ENCODE measurements at regions not wholly inside any gene's neighbourhood (a gene's known extent, or its start where the extent isn't known, plus 50 kb on each side); places are given as distances from the start of the nearest gene placed in this dataset.
"Not testable (repeated sequence)": the region's sequence is repeated elsewhere in the genome, so short reads cannot be mapped to it uniquely, and the experiment has no call there.

DNA sequence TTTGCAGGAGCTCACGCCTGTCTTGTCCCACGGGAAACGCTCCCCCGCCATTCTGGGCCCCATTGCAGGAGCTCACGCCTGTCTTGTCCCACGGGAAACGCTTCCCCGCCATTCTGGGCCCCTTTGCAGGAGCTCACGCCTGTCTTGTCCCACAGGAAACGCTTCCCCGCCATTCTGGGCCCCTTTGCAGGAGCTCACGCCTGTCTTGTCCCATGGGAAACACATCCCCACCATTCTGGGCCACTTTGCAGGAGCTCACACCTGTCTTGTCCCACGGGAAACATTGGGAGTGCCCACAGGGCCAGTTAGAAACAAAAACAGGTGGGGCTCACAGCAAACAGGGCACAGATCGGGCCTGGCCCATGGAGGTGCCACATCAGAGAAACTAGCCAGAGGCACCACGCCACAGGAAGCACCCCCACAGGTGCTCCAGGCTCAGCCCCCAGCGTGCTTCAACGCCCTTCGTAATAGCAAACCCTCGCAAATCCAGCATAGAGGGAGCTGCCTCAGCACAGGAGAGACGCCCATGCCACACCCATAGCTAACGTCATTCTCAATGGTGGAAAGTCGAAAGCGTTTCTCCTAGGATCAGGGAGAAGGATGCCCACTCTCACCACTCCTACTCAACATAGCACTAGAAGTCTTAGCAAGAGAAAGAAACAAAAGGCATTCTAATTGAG, 218.2 kb upstream of the FRG1 start:
- not testable (repeated sequence) for DNase-seq (ENCODE audit: low read depth in 3 of 3, low spot score in 1 of 3)

- not testable (repeated sequence) for DNase-seq (ENCODE audit: low read depth in 3 of 3, low spot score in 1 of 3)
Measured at GRCh38 chr4:189727982-189728638, 212.6 kb upstream of the FRG1 start.

DNA sequence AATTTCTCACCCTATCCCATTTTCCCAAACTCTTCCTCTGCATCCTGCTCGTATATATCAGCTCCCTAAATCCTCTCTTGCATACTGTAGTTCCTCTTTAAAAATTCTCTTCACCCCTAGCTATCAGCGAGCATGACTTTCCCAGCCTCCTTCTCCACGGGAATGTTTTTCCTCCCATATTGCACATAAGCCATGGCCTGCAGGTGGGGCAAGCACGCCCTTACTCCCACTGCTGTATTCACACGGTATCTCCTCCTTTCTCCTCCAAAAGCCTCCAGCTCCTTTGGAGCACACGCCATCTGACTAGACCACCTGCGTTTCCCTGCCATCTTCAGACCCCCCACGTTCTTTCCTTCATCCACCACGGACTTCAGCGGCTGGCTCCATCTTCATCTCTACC, 208.7 kb upstream of the FRG1 start:
- not testable (repeated sequence) for DNase-seq (ENCODE audit: low read depth in 3 of 3, low spot score in 1 of 3)

DNA sequence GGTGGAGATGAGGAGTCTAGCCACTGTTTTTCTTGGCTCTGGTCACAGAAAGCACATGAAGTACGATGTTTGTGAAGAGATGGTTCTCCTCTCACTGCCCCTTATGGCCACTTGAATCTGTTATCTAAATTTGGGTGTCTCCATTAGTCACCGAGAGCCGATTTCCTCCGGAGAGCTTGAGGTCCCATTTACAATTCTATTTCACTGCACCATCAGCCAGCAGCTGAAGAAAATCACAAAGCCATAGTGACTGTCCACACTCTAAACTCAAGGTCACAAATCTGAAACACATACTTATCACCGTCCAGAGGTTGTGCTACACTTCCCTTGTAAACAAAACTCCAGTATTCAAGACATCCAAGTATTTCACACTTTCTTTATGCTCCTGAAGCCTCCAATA, 207.2 kb upstream of the FRG1 start:
- DNase-seq (ENCODE audit: low read depth in 3 of 3, low spot score in 1 of 3) = not testable (repeated sequence)

DNA sequence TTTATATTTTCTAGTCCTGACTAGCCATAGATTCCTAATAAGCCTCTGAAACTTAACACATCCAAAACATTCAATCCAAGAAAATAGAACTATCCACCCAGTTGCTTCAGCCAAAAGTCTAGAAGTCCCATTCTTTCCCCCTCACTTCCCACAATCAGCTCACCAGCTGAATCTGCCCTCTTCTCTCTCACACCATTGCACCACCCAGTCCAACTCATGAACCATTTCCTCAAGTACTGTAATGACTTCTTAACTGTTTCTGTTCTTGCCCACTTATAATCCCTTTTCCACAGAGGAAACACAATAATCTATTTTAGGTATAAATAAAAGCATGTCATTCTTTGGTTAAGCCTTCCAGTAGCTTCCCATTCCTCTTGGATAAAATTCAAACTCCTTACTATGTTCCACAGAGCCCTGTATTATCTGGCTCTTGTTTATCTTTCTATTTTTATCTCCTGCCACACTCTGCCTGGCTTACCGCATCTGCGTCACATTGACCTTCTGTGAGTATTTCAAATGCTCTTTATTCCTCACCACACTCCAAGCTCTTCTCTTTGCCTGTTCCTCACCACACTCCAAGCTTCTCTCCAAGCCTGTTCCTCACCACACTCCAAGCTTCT, 205.9 kb upstream of the FRG1 start:
- DNase-seq (ENCODE audit: low read depth in 3 of 3, low spot score in 1 of 3) = not testable (repeated sequence)

- not testable (repeated sequence) for DNase-seq (ENCODE audit: low read depth in 3 of 3, low spot score in 1 of 3)
Measured at GRCh38 chr4:189736656-189737055, 204.0 kb upstream of the FRG1 start.

DNA sequence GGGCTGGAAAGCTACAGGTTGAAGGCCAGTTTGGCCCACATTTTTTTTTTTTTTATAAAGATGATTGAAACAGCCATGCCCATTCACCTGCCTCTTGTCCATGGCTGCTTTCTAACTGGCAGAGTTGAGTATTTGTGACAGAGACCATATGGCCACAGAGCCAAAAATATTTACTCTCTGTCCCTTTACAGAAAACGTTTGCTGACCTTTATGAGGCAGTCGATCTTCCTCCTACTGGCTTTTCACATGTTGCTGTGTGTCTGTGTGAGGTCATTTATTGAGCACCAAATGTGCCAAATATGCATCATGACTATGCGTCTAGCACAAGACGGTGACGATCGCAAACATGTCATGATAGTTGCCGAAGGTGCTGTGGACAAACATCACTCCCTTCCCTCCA, 200.6 kb upstream of the FRG1 start:
- DNase-seq (ENCODE audit: low read depth in 3 of 3, low spot score in 1 of 3) = not testable (repeated sequence)

DNA sequence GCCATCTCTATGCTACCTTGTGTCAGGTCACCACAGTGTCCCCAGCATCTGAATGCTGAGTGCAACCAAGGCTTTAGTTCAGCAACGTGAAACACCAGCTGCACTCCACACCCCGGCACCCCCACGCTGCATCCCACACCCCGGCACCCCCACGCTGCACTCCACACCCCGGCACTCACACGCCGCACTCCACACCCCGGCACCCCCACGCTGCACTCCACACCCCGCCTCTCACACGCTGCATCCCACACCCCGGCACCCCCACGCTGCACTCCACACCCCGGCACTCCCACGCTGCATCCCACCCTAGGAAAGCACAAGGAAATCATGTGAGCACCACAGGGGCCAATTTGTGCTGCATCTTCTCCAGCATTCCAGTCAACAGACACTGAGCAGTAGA, 199.8 kb upstream of the FRG1 start:
- no peak for DNase-seq (ENCODE audit: low read depth in 3 of 3, low spot score in 1 of 3)

DNA sequence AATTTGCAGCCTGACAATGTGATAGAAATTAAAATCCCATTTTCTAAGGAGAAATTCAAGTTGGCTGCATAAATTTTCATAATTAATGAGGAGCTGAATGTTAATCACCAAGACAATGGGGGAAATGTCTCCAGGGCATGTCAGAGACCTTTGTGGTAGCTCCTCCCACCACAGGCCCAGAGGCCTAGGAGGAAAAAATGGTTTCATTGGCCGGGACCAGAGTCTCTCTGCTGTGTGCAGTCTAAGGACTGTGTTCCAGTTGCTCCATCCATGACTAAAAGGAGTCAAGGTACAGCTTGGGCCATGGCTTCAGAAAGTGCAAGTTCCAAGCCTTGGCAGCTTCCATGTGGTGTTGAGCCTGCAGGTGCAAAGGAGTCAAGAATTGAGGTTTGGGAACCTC, 187.6 kb upstream of the FRG1 start:
- not testable (repeated sequence) for DNase-seq (ENCODE audit: low read depth in 3 of 3, low spot score in 1 of 3)

- no peak for DNase-seq (ENCODE audit: low read depth in 3 of 3, low spot score in 1 of 3)
Measured at GRCh38 chr4:189763583-189763982, 177.1 kb upstream of the FRG1 start.

GRCh38 chr4:189765301-189765700, 175.4 kb upstream of the FRG1 start:
- no peak for DNase-seq (ENCODE audit: low read depth in 3 of 3, low spot score in 1 of 3)

GRCh38 chr4:189765736-189766135, 174.9 kb upstream of the FRG1 start:
- no peak for DNase-seq (ENCODE audit: low read depth in 3 of 3, low spot score in 1 of 3)

DNA sequence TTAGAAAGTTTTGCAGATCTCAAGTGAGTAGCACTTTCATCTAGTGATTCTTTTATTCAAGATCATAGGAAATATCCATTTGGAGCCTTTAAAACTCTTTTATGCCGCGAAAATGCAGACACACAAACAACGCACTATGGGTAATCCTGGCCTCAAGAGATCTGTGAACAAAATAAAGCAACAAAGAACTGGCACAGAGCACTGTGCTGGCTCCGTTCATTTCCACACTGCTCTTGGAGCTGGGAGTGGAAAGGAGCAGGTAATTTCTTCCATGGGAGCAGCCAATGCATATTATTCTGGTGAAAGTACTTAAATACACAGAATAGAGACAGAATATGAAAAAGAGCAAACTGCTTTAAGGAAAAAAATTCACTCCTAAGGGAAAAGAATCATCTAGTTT, 172.7 kb upstream of the FRG1 start:
- DNase-seq (ENCODE audit: low read depth in 3 of 3, low spot score in 1 of 3) = no peak

- DNase-seq (ENCODE audit: low read depth in 3 of 3, low spot score in 1 of 3) = no peak
Measured at GRCh38 chr4:189769131-189769530, 171.5 kb upstream of the FRG1 start.

- DNase-seq (ENCODE audit: low read depth in 3 of 3, low spot score in 1 of 3) = no peak
Measured at GRCh38 chr4:189771696-189772361, 168.8 kb upstream of the FRG1 start.

GRCh38 chr4:189773909-189774308, 166.8 kb upstream of the FRG1 start:
- no peak for DNase-seq (ENCODE audit: low read depth in 3 of 3, low spot score in 1 of 3)

DNA sequence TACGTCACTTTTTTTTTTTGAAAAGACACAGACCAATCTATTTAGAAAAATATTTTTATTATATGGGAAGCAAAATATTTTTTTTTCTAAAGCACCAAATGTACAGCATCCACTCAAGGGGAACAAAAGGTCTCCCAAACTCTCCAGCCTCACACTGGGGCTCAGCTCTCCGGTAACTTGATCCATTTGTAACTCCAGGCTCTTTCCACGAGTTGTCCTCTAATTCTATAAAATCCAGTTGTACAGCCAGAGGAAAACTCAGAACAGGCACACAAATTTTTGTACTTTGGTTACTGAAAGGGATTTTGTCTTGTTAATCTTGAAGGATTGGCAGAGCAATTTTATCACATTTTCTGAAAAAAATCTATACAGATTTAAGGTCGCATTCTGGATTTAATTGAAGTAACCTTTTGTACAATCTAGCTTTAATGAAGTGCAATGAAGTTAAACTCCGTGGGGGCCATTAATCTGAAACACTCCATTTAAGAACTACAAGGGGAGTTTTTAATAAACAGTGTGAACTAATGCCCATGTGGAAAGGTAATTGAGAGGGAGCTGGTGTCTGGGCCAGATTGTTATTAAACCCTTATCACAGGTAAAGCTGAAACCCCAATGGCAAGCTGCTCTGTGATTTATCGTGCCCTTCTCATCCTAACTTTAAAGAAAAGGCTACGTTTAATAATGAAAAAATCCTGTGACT, 161.2 kb upstream of the FRG1 start:
- no peak for DNase-seq (ENCODE audit: low read depth in 3 of 3, low spot score in 1 of 3)

- DNase-seq (ENCODE audit: low read depth in 3 of 3, low spot score in 1 of 3) = no peak
Measured at GRCh38 chr4:189780391-189780790, 160.3 kb upstream of the FRG1 start.

DNA sequence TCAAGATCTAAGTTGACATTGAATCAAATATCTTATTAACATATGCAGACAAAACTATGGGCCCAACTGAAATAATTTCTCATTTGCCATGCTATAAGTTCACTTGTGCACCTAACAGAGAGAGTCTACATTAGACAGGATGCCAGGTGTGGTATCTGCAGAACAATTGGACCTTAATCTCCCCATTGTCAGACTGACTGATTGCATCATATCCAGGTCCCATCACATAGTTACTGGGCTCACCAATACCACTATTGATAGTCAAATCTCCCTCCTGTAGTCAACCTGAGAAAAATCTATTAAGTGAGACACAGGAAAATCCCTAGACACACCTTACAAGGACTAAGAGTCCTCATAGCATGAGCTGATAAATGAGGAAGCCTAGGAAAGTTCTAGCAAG, 156.0 kb upstream of the FRG1 start:
- no peak for DNase-seq (ENCODE audit: low read depth in 3 of 3, low spot score in 1 of 3)

GRCh38 chr4:189785257-189785656, 155.4 kb upstream of the FRG1 start:
- no peak for DNase-seq (ENCODE audit: low read depth in 3 of 3, low spot score in 1 of 3)

DNA sequence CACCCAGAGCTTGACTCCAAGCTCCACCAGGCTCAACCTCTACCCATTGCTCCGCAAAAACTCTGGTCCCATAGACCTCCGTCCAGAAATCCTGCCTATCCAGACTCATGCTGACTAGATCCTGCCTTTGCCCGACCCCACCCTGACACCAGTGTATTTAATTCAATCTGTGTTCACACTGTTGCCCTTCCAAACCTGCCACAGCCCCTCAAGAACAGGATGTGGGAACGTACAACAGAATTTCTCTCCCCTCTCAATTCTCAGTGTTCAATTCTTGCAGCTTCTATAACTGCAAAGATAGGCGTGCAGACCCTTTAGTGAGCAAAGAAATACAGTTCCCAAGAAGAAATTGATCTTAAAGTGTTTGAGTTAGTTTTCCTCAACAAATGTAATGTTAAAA, 154.2 kb upstream of the FRG1 start:
- no peak for DNase-seq (ENCODE audit: low read depth in 3 of 3, low spot score in 1 of 3)
